ENCODE measurements at regions not wholly inside any gene's neighbourhood (a gene's known extent, or its start where the extent isn't known, plus 50 kb on each side); places are given as distances from the start of the nearest gene placed in this dataset.

GRCh38 chr10:33441561-33441960, 107.1 kb upstream of the NRP1 start:
- no peak overlapping the region for H2BK5ac ChIP-seq (ENCODE audit: low read depth, low read length)
- no peak overlapping the region for H4K8ac ChIP-seq (ENCODE audit: extremely low read depth, insufficient read depth, low read length)
- H3K27me3 ChIP-seq (replicated peaks in 1 of 4; ENCODE audit: control insufficient read depth in 3 of 4, extremely low read depth in 1 of 4, insufficient read depth in 3 of 4, low read length in 3 of 4) = no peaks in the 10 kb centered on the region
- no peaks in the 10 kb centered on the region for H3K36me3 ChIP-seq (ENCODE audit: control insufficient read depth in 2 of 4, insufficient read depth in 4 of 4, low read length in 3 of 4)
- H3K27ac ChIP-seq (ENCODE audit: low read depth, low read length) = no peak overlapping the region
- no peak overlapping the region for H3K18ac ChIP-seq (ENCODE audit: extremely low read depth, low read length)
- no peaks in the 10 kb centered on the region for H3K79me2 ChIP-seq (ENCODE audit: control insufficient read depth in 1 of 2, insufficient read depth in 2 of 2, low read length in 2 of 2)
- no peak overlapping the region for H2BK20ac ChIP-seq (ENCODE audit: low read length)
- POLR2A ChIA-PET (ENCODE audit: partially characterized antibody) = interaction anchor here (0.6 kb wide), 1 partner anchor 11 kb away, joined by 5 read pairs; no protein-coding TSS in a partner anchor
- H4K91ac ChIP-seq (replicated peaks; ENCODE audit: insufficient read length, low read length) = no peak overlapping the region
- no peak overlapping the region for H3K14ac ChIP-seq (ENCODE audit: insufficient read length)
- no peak overlapping the region for H3K9ac ChIP-seq (replicated peaks in 1 of 4; ENCODE audit: extremely low read depth in 1 of 4, low read depth in 3 of 4, low read length in 3 of 4)
- CTCF ChIA-PET (ENCODE audit: partially characterized antibody) = interaction anchor here (0.6 to 1.0 kb wide), 2 partner anchors 10 to 72 kb away, joined by 3 read pairs; no protein-coding TSS in a partner anchor
- no peak overlapping the region for H2BK12ac ChIP-seq (ENCODE audit: low read depth, low read length)
- H3K56ac ChIP-seq (replicated peaks; ENCODE audit: insufficient read length, low read depth, low read length) = no peak overlapping the region
- no peak overlapping the region for H3K4me2 ChIP-seq (ENCODE audit: insufficient read depth in 1 of 2, low read depth in 2 of 2, low read length in 2 of 2)
- no peak overlapping the region for H2BK120ac ChIP-seq (replicated peaks; ENCODE audit: low read depth, low read length)
- H3K79me1 ChIP-seq (ENCODE audit: low read depth, low read length) = no peaks in the 10 kb centered on the region
- H4K5ac ChIP-seq (ENCODE audit: insufficient read length, low read depth, low read length) = no peak overlapping the region
- H2BK15ac ChIP-seq (ENCODE audit: low read length) = no peak overlapping the region
- no peaks in the 10 kb centered on the region for H3K4me1 ChIP-seq (replicated peaks in 1 of 4; ENCODE audit: control insufficient read depth in 3 of 4, insufficient read depth in 4 of 4, low read length in 3 of 4)
- H2AFZ ChIP-seq (ENCODE audit: low read length) = 0 out of 2 replicates have a peak overlapping the region, but pooled peaks have one; percentile 40
- DNase-seq (ENCODE audit: low read depth in 1 of 2, low spot score in 2 of 2) = no peak
- H3K23me2 ChIP-seq (ENCODE audit: low read depth, low read length) = no peaks in the 10 kb centered on the region
- no peak overlapping the region for H3K4me3 ChIP-seq (ENCODE audit: extremely low read depth in 1 of 4, insufficient read depth in 2 of 4, low read depth in 3 of 4, low read length in 4 of 4)
- WGBS, 2 experiments (ENCODE audit: extremely low coverage in 1 of 2, insufficient coverage in 1 of 2, insufficient read length in 1 of 2, insufficient replicate concordance in 2 of 2, low coverage in 1 of 2, low lambda C conversion rate in 2 of 2, missing lambda C conversion rate in 1 of 2) = 84% methylated on average over 5 of the region's 5 CpGs; no CpG with 5 or more reads in 1 of the 2 experiments
- no peaks in the 10 kb centered on the region for H3K9me3 ChIP-seq (ENCODE audit: insufficient read depth in 2 of 2, low read depth in 1 of 2, low read length in 1 of 2)
- H2AK5ac ChIP-seq (ENCODE audit: low read depth, low read length) = no peak overlapping the region
- TF ChIP-seq RAD21 (IDR thresholded peaks at IDR 0.05 in 1 of 2, conservative IDR thresholded peaks at IDR 0.05 in 1 of 2; ENCODE audit: low read depth in 2 of 2, low read length in 2 of 2) (no peak), MAX (IDR thresholded peaks at IDR 0.05) (no peak)
- H4K20me1 ChIP-seq (replicated peaks in 1 of 2; ENCODE audit: control insufficient read depth in 1 of 2, insufficient read depth in 2 of 2, low read length in 2 of 2) = no peaks in the 10 kb centered on the region
- H3K4ac ChIP-seq (replicated peaks; ENCODE audit: insufficient read length, low read depth, low read length) = no peak overlapping the region
- no peak overlapping the region for H3K23ac ChIP-seq (ENCODE audit: insufficient read length)
- FAIRE-seq = no peak

Measured in H1 (cell line).